NCI-H446 (cell line): ENCODE measurements at regions not wholly inside any gene's neighbourhood (a gene's known extent, or its start where the extent isn't known, plus 50 kb on each side); places are given as distances from the start of the nearest gene placed in this dataset.

ENCODE experiments used
- DNase-seq, 2 experiments: peaks; one replicate each; lab custom pipeline; 2025; lab: John Stamatoyannopoulos, UW

DNA sequence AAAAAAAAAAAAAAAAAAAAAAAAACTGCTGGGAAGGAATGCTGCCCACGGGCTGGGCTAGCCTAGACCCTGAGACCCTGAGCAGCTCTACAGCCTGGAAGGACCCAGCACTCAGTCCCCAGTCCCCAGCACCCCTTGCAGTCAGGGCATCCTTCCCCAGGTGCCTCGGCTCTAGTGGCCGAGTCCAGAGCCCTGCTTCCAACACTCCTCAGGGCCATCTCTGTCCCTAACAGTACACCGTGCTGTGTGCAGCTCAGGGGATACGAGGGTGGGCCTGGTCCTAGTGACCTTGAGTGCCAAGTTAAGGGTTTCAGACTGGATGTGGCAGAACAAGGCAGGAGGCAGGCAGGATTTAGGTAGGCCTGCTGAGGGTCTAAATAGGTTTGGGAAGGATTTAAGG is 50.2 kb upstream of the LRP8 start:
- no peak for DNase-seq

DNA sequence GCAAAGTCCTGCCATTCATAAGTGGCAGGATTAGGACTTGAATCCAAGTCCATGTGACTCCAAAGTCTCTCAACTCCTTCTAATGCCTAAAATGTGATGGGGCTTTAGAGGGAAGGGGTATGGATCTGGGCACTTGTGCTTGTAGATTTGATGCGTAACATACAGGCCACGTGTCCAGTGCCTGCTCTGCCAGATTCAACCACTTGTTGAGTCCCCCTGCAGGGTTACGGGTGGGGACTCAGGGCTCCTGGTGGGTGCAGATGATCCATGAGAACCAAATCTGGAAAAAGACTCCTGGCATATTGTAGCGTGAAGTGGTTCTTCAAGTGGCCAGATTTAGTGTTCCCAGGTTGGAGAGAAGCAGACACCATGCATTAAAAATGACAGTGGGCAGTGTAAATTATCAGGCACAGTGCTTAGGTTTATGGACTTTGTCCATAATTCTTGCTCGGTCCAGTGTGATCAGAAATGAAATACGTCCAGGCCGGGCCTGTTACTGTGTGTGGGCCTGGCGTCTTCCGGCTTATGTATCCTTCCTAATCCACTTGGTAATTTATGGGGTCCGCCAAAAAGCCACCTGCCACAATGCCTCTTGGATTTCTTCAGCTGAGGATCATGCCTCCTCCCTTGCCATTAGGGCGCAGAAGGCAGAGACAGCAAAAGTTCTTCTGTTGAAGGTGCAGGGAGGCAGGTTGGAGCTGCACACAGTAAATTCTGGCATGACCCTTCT is 51.2 kb upstream of the LRP8 start:
- DNase-seq, result no peak

DNA sequence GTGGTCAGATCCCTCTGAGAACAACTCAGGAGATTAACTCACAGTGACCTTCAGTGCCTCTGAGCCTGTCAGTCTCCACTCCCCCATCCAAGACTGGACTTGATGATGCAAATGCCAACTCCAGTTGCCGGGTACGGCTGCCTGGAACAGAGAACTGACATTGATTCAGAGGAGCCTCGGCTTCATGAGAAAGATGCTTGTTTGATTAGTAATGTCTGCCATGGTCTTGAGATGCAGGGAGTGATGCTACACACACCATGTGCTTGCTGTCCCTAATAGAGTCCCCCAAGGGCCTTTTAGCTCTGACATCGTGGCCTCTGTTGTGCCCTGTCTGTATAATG is 51.8 kb upstream of the LRP8 start:
- DNase-seq, result no peak

DNA sequence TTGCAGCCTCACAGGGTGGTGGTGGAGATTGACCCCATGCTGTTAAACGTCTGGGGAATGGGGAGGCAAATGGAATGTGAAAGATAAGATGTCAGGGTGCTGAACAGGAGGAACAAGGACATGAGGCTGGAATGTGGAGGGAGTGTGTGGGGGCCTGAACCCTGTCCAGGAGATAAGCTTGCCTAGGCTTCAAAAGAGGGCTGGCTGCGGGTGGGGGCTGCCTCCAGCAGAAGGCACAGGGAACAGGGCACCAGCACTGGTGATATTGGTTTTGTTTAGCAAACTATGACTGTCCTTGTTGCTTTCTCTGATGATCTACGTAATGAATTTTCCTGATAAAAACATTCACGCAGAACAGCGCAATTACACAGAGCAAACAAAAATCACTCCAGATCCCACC is 52.4 kb upstream of the LRP8 start:
- no peak for DNase-seq

DNA sequence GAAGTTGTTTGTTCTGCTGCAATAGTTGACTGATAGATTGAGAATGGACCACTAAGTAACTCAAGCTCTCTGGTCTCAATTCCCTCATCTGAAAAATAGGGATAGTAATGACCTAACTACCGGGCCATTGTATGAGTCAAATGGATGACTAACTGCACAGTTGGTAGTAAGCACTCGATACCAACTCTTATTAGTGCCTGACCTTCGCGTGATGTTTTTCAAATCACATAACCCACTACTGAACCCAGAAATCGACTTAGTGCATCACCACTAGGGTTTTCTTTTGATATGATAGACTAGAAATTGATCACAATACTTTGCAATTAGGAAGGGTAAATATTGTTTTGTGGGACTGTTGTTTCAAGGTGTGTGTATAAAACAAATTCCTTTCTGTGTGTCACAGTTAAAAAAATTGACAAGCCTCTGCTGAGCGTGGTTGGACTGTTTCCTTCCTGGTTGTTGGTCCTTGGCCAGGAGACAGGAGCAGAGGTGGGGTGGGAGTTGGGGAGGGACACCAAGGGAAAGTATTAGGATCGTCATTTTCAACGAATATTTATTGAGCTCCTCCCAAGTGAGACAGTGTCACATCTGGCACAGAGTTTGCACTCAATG is 54.0 kb upstream of the LRP8 start:
- no peak for DNase-seq

DNA sequence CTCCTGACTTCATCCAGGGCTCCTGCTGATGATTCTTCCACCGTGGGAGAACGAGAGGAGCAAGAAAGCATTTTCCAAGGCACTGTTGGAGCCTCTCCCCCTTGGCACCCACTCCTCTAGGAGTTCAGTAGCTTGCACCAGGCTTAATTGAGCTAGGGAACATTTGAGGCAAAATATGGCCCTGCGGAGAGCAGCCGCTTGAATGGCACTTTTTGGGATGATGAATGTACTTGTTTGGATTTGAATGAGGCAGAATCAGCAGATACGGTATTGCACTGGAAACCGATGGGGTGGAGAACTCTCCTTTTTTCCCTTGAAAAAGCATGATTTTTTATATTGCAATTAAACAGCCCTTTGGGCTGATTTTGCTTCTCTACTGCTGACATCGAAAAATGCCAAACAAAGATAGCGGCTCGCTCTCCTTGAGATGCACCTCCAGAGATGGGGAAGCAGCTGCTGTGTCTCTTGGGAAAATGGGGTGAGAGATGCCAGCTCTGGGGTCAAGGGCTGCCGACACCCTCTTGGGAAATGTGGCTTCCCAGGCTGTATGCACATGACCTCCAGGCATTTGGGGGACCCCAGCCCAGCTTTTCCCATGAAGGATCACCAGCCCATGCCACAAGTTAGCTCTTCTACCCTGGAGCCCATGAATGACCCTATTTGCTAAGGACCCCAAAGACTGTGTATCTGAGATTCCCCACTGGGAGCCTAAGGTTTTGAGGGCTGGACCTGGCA is 55.4 kb upstream of the LRP8 start:
- DNase-seq, result no peak

DNA sequence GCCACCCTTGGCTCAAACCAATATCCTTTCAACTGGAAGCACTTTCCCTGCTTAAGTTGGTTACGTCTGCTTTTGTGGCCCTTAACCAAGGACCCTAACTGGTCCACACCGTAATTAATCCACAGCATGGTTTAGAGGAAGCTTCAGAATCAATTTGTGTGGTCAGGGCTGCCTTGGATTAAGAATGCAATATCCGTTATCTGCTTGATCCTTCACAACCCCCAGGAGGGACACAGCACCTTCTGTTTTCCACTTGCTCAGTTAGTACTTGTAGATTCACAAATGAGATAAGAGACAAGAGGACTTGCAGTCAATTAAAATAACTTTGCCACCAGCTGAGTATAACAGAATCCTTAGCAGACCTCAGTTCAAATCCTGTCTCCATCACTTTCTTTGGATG is 56.9 kb upstream of the LRP8 start:
- DNase-seq, result no peak

DNA sequence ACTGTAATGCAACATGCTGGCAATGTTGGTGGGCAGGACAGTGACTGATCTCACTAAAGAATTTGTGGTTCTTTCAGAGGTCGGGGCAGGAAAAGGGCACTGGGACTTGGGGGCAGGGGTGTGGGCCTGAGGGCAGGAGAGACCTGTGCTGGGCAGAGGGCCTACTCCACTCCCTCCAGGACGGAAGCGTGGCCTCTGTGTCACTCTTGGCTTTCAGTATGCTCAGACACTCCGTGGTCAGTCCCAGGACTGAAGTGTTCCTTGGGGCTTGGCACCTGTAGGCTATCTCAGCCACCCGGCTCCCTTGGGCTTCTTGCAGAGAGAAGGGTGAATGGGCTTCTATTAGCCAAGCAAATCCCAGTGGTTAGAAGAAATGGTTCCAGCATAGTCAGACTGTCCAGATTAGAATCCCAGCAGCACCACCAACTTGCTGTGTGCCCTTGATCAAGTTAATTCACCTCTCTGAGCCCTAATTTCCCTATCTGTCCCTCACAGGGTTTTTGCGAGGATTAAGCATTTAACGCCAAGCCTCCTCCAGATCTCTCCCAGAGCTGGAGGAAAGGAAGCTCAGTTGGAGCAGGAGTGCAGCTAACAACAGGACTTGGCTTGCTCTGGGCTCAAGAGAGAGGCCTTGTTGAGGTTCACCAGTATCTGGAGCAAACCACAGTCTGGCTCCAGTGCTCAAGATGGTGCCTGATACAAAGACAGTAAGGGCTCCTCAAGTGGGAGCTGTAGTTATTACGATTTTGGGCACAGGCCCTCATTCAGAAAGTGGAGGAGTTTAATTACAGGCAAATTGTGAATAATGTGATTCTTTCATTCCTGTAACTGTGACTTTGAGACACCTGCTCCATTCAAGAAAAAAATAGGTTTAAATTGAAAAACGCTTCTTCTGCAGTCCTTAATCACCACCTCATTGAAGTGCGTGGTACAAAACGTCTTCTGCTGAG is 57.7 kb upstream of the LRP8 start:
- DNase-seq, result no peak

DNA sequence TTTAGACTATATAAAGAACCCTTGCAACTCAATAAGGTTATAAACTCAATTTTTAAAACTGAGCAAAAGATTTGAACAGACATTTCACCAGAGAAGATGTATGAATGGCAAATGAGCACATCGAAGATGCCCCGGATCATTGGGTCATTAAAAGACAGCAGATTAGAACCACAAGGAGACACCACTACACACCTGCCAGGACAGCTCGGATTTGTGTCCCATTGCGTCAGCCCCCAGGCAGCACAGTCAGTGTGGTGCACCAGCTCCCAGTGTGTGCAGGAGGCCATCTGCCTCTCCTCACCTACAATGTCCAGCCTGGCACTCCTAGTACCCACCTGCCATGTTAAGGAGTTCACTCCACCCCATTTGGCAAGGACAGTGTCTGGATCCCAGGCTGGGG is 61.1 kb upstream of the LRP8 start:
- DNase-seq, result no peak

DNA sequence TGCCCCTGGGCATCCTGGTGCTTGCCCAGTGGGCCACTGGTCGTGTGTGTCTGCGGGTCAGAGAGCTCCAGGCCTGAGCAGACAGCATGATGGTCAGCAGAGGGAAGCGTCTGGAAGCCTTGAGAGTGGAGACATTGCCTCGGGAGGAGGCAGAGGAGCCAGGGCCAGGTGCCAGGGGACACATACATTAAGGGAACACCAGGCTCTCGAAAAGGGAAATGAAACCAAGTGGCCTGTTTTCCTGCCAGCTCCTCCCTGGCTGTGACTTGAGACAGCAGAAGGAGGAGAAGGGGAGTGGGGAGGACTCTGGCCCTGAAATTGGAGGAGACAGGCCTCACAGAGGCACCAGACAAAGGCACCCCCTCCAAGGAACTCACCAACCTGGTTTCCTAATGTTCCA is 62.4 kb upstream of the LRP8 start:
- peak; percentile 63 to 88 for DNase-seq

DNA sequence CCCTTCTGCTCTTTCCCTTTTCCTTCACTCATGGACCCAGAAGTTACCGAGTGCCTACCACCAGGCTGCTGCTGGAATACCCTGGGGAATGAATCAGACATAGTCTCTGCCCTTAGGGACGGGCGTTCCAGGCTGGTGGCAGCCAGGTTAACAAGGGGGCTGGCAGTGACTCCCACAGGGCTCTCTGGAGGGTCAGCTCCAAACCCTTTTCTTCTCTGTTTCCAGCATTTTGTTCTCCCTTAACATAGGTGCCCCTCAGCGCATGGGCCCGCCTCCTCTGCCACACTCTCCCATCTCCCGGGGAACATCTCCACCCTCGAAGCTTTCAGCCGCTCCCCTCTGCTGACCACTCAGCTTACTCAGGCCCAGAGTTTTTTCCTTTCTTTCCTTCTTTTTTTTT is 62.9 kb upstream of the LRP8 start:
- DNase-seq, result no peak

DNA sequence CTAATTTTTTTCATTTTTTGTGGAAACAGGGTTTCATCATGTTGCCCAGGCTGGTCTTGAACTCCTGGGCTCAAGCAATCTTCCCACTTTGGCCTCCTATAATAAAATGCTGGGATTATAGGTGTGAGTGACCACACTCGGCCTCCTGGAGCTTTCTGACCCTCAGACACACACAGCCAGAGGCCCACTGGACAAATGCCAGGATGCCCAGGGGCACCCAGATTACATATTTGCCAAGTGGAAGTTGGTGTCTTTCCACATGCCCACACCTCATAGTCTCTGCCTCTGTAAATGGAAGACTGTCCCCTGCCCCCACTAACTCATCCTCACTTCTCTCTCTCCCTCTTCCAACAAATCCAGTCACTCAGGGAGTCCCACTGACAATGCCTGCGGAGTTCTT is 63.4 kb upstream of the LRP8 start:
- DNase-seq, result no peak

DNA sequence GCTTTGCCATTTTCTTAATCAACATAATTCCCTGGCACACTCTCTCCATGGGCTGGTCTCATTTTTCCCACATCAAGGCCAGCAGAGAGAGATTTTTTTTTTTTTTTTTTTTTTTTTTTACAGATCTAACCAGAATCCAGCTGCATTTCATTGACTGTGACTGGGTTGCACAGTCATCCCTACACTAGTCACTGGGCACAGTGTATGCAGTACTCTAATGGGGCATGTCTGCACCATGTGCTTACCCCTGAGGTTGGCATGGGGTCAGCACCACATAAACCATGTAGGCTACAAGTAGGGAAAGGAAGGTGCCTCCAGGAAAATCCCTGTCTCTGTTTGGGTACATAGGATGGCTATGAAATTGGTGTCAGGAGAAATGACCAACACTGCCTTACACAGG is 64.1 kb upstream of the LRP8 start:
- DNase-seq, result peak in 1 of 2 experiments; percentile 46

DNA sequence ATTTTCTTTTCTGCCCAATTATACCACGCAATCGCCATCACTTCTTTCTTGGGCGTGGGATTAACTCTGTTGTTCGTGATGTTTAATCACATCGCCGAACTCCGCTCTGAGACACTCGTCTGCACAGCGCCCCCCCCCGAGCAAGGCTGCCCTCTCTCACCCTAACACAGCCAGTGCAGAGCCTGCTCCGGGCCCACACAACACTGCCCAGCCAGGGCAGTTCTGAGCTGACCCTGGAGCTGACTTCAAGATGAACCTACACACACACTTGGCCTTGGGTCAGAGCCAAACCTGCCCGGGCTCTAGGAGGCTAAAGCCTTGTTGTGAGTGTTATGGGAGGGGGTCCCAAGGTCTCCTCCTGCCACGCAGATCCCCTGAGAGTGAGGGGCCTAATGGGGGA is 64.6 kb upstream of the LRP8 start:
- no peak for DNase-seq

DNA sequence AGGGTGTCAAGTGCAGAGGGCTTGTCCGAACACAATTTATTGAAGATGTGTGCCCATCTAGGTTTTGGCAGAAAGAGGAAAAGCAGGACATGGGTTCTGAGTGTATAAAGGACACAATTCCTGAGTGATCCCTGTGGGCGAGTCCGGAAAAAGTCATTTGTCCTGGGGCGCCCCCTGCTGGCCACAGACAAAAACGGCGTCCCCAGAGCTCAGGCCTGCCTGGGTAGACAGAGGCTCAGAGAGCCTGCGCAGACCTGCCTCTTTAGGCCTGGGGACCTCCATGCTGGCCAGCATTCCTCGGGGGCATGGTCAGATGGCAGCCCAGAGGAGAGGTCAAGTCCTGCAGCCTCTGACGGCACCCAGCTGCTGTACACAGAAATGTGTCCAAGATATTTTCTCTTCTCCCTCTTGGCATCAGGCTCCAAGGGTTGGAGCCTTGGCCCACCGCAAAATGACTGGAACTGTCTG is 65.5 kb upstream of the LRP8 start:
- DNase-seq, result peak; percentile 65 to 88

DNA sequence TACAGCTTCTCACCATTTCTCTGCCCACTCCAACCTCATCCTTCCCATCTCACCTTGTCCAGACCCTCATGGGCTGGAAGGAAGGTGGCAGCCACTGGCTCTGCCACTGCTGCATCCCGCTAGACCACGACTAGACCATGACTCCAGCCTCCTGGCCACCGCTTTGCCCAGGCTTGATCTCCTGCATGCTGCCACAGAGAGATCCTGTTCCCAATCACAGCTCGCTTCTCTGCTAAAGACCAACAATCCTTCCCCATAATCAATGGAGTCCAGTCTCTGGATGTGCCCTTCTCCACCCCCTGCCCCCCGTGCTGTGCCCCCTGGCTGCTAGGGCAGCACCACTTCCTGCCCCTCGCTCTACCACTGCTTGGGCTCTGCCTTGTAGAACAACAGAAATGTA is 64.9 kb upstream of the DMRTB1 start:
- no peak for DNase-seq

DNA sequence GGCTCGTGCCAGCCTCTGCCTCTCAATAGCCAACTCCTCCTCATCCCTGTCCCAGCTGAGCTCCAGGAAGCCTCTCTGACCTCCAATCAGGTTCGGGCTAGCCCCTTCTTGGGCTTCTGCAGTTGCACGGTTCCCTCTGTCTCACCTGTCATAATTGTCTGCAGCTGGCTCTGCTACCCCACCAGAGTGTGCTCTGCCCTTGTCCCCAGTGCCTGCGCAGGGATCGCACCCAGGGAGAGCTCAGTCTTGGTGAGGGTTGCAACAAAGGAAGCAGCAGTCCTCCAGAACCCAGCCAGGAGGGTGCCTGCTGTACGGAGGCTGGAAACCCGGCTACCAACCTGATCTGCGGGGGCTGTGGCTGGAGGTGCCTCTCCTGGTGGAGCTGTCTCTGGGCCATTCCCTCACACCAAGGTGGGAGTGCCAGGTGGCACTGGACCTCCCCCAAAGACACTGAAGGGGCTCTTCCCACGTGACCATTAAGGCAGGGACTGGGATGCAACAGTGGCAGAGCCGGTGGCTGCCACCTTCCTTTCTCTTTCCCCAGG is 63.5 kb upstream of the DMRTB1 start:
- no peak for DNase-seq

DNA sequence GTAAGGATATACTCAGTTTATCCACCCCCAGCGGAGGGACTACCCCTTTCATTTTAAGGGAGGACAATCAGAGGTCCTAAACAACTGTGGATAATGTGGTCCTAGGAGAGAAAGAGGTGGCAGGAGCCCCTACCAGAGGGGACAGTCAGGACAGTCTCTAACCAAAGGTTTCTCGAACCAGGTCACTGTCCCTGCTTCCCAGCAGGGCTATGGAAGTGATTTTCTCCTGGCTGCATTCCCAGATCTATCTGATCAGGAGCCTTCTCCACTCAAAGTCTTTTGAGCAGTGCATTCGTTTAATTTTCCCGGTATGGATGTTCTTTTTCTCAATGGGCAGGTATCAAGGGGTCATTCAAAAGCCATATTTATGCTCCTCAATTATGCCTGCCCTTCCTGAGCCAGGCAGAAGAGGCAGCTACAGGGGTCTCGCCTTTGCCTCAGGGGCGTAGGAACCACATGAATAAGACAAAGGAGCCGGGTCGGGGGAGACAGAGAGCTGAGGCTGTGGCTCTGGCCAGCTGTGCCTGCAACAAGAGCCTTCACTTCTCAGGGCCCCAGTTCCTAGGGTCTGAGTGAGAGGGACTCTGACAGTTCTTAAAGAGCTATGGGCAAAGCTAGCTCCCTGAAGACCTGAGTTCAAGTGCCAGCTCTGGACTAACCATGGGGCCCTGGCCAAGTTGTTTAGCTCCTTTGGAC is 62.5 kb upstream of the DMRTB1 start:
- peak in 1 of 2 experiments; percentile 16 for DNase-seq

DNA sequence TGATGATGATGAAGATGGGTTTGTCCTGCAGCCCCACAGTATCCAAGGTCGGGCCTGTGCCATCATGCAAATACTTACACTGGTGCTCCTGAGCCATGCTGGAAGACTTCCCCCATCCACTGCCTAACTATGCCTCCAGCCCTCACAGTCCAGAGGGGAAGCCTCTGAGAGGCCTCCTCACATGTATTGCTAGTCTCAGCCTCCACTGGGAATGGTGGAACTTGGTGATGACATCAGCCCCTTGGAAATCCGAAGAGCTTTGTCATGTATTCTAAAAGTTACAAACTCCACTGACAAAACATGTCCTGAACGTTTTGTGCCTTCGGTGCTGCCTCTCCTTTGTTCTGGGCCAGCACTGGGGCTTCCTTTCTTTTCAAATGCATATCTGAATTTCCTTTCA is 61.1 kb upstream of the DMRTB1 start:
- no peak for DNase-seq

DNA sequence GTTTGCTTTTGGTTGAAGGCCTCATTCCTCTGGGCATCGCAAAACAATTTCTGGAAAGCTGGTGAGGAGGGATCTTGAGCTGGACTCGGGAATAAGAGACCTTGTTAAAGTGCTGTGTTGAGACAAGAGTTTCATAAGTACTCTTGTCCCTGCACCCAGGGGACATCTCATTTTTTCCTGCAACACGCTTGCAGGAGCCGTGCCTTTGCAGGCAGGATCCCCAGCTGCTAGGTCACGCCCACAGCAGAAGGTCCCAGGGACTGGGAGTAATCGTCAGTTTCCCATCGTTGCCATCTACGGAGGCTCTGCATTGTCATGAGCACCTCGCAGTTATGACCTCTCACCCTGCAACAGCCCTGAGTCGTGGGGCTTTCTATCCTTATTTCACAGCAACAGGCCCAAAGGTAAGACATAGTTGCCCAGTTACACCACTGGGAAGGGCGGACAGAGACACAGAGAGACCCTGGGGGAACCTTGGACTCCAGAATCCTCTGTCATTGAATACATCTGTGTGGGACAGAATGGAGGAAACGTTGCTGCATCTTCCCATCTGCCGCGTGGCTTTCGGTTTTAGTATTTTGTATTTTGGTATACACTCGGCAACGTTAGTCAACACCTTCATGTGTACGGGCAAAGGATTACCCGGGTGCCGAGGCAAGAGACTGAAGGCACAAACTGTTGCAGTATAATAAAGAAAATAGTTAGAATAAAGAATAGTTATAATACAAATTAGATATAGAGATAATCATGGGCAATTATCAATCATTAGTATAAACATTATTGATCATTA is 60.4 kb upstream of the DMRTB1 start:
- DNase-seq, result no peak
